H9 (cell line): ENCODE measurements at regions not wholly inside any gene's neighbourhood (a gene's known extent, or its start where the extent isn't known, plus 50 kb on each side); places are given as distances from the start of the nearest gene placed in this dataset.

Source experiments
- DNase-seq: peaks from one replicate; pipeline ENCODE4 v3.0.0-alpha.2; 2017
- H2AFZ ChIP-seq: one replicate; pipeline ENCODE4 v1.6.1; 2013; ENCODE audit warnings: mild to moderate bottlenecking, low read length, control low read depth, moderate library complexity
- H2AK5ac ChIP-seq: 2 replicates; pipeline ENCODE4 v1.6.1; 2013; ENCODE audit warnings: low read length, control low read depth, mixed read lengths; ENCODE audit not compliant: insufficient read length
- H2BK120ac ChIP-seq: one replicate; pipeline ENCODE4 v1.6.1; 2013; ENCODE audit warnings: low read depth, mild to moderate bottlenecking, low read length, control low read depth, inconsistent platforms; ENCODE audit not compliant: poor library complexity, severe bottlenecking
- H2BK12ac ChIP-seq: 2 replicates; pipeline ENCODE4 v1.6.1; 2013; ENCODE audit warnings: low read length, control low read depth, mixed read lengths, low read depth; ENCODE audit not compliant: insufficient read length
- H2BK15ac ChIP-seq: 2 replicates; pipeline ENCODE4 v1.6.1; 2013; ENCODE audit warnings: low read depth, low read length, control low read depth
- H2BK20ac ChIP-seq: one replicate; pipeline ENCODE4 v1.6.1; 2013; ENCODE audit warnings: low read depth, mild to moderate bottlenecking, low read length, control low read depth, inconsistent platforms; ENCODE audit not compliant: poor library complexity, severe bottlenecking
- H2BK5ac ChIP-seq: 2 replicates; pipeline ENCODE4 v1.6.1; 2013; ENCODE audit warnings: low read length, control low read depth, mixed read lengths; ENCODE audit not compliant: insufficient read length
- H3K14ac ChIP-seq: 2 replicates; pipeline ENCODE4 v1.6.1; 2013; ENCODE audit warnings: low read length, control low read depth; ENCODE audit not compliant: insufficient read depth
- H3K18ac ChIP-seq: 2 replicates; pipeline ENCODE4 v1.6.1; 2013; ENCODE audit warnings: low read depth, mild to moderate bottlenecking, mixed read lengths, low read length, control low read depth; ENCODE audit not compliant: insufficient read length
- H3K23ac ChIP-seq: 2 replicates; pipeline ENCODE4 v1.6.1; 2013; ENCODE audit warnings: low read length, control low read depth, mixed read lengths, low read depth; ENCODE audit not compliant: insufficient read length
- H3K23me2 ChIP-seq: 2 replicates; pipeline ENCODE4 v1.6.1; 2013; ENCODE audit warnings: low read depth, mild to moderate bottlenecking, mixed read lengths, low read length, control low read depth; ENCODE audit not compliant: insufficient read length, poor library complexity, severe bottlenecking
- H3K27ac ChIP-seq: 2 replicates; pipeline ENCODE4 v1.5.1; 2013; ENCODE audit warnings: low read length, control low read depth, mixed read lengths, low read depth; ENCODE audit not compliant: insufficient read length
- H3K27me3 ChIP-seq: 2 replicates; pipeline ENCODE4 v1.6.1; 2013; ENCODE audit warnings: low read length, control low read depth, inconsistent platforms; ENCODE audit not compliant: insufficient read depth
- H3K4ac ChIP-seq: 2 replicates; pipeline ENCODE4 v1.6.1; 2013; ENCODE audit warnings: low read depth, mild to moderate bottlenecking, control low read depth, inconsistent platforms, low read length, moderate library complexity
- H3K4me1 ChIP-seq: 2 replicates; pipeline ENCODE4 v1.6.1; 2013; ENCODE audit warnings: low read length, control low read depth, inconsistent platforms; ENCODE audit not compliant: insufficient read depth
- H3K4me2 ChIP-seq: 2 replicates; pipeline ENCODE4 v1.6.1; 2013; ENCODE audit warnings: low read length, control low read depth, mixed read lengths; ENCODE audit not compliant: insufficient read length, insufficient read depth
- H3K56ac ChIP-seq: 2 replicates; pipeline ENCODE4 v1.6.1; 2013; ENCODE audit warnings: low read depth, mild to moderate bottlenecking, mixed read lengths, low read length, control low read depth; ENCODE audit not compliant: insufficient read length
- H3K79me1 ChIP-seq: 2 replicates; pipeline ENCODE4 v1.6.1; 2013; ENCODE audit warnings: low read depth, mild to moderate bottlenecking, moderate library complexity, low read length, control low read depth, inconsistent platforms; ENCODE audit not compliant: insufficient read depth, poor library complexity, severe bottlenecking
- H3K79me2 ChIP-seq: 2 replicates; pipeline ENCODE4 v1.6.1; 2013; ENCODE audit warnings: low read length, control low read depth, inconsistent platforms; ENCODE audit not compliant: insufficient read depth
- H3K9ac ChIP-seq: 2 replicates; pipeline ENCODE4 v1.6.1; 2013; ENCODE audit warnings: low read length, control low read depth, mixed read lengths; ENCODE audit not compliant: insufficient read length; ENCODE audit errors: extremely low read depth
- H3K9me3 ChIP-seq: one replicate; pipeline ENCODE4 v1.6.1; 2013; ENCODE audit warnings: low read depth, low read length, inconsistent platforms; ENCODE audit not compliant: control insufficient read depth
- H3T11ph ChIP-seq: one replicate; pipeline ENCODE4 v1.6.1; 2013; ENCODE audit warnings: mild to moderate bottlenecking, low read length, control low read depth, inconsistent platforms
- H4K20me1 ChIP-seq: one replicate; pipeline ENCODE4 v1.6.1; 2013; ENCODE audit not compliant: control insufficient read depth, insufficient read length, insufficient read depth
- H4K5ac ChIP-seq: 2 replicates; pipeline ENCODE4 v1.6.1; 2013; ENCODE audit warnings: low read depth, mild to moderate bottlenecking, mixed read lengths, low read length, control low read depth; ENCODE audit not compliant: insufficient read length
- H4K8ac ChIP-seq: replicated peaks from 2 replicates; pipeline ENCODE4 v1.6.1; 2013; ENCODE audit warnings: low read length, control low read depth, mixed read lengths, low read depth; ENCODE audit not compliant: insufficient read length
- H4K91ac ChIP-seq: 2 replicates; pipeline ENCODE4 v1.6.1; 2013; ENCODE audit warnings: low read depth, mild to moderate bottlenecking, moderate library complexity, mixed read lengths, low read length, control low read depth; ENCODE audit not compliant: insufficient read length
- H3K27ac Mint-ChIP-seq, 3 experiments: 2 replicates in 2 of 3; 3 replicates in 1 of 3; pipeline ENCODE4 v1.8.0; 2020 to 2021; ENCODE audit warnings: mixed read lengths in 3 of 3, mild to moderate bottlenecking in 1 of 3, moderate library complexity in 1 of 3
- H3K27me3 Mint-ChIP-seq: 2 replicates; pipeline ENCODE4 v1.8.0; 2021; ENCODE audit warnings: low read depth, mild to moderate bottlenecking, moderate library complexity, mixed read lengths
- H3K36me3 Mint-ChIP-seq, 3 experiments: 2 replicates in 2 of 3; 3 replicates in 1 of 3; pipeline ENCODE4 v1.8.0; 2020 to 2021; ENCODE audit warnings: low read depth in 3 of 3, mixed read lengths in 3 of 3; ENCODE audit not compliant: insufficient read depth in 1 of 3
- H3K4me1 Mint-ChIP-seq, 2 experiments: 2 replicates each; pipeline ENCODE4 v1.8.0; 2020; ENCODE audit warnings: mixed read lengths in 2 of 2
- H3K4me3 Mint-ChIP-seq, 2 experiments: 2 replicates in 1 of 2; 3 replicates in 1 of 2; pipeline ENCODE4 v1.8.0; 2020 to 2021; ENCODE audit warnings: mild to moderate bottlenecking in 2 of 2, mixed read lengths in 2 of 2, moderate library complexity in 1 of 2
- H3K9me3 Mint-ChIP-seq, 2 experiments: 2 replicates in 1 of 2; 3 replicates in 1 of 2; pipeline ENCODE4 v1.8.0; 2020; ENCODE audit warnings: mild to moderate bottlenecking in 2 of 2, mixed read lengths in 2 of 2, moderate library complexity in 1 of 2
- CTCF ChIP-seq: fragments of 200-600 bp; sonication (generic); conservative IDR thresholded peaks from 3 replicates; pipeline ENCODE4 v1.8.0; 2021; ENCODE audit warnings: antibody characterized with exemption, mild to moderate bottlenecking
- WGBS: extraction: QIAGEN DNeasy Blood & Tissue Kit; methylation state at CpG from one replicate; pipeline ENCODE4 v1.1.7; 2013; ENCODE audit warnings: missing lambda C conversion rate, low lambda C conversion rate, mixed read lengths; ENCODE audit not compliant: insufficient read length; ENCODE audit errors: extremely low coverage; 5-methylcytosine and 5-hydroxymethylcytosine counted together

GRCh38 chr4:17033768-17034181 is 135.3 kb upstream of the LDB2 start:
- Histone ChIP-seq H2BK15ac (no peak overlapping the region), H3K79me1 (no peaks in the 10 kb centered on the region), H3T11ph (no peak overlapping the region), H3K18ac (no peak overlapping the region), H3K9me3 (no peaks in the 10 kb centered on the region), H4K91ac (no peak overlapping the region), H4K20me1 (no peaks in the 10 kb centered on the region), H2BK120ac (no peak overlapping the region), H3K4me2 (no peak overlapping the region), H2AFZ (no peak overlapping the region), H3K23ac (no peak overlapping the region), H3K14ac (no peak overlapping the region), H2BK12ac (no peak overlapping the region), H2BK5ac (no peak overlapping the region), H3K9ac (no peak overlapping the region), H4K8ac (no peak overlapping the region), H2BK20ac (no peak overlapping the region), H3K4me1 (peaks cover 10% of the 10 kb centered on the region), H4K5ac (no peak overlapping the region), H3K4ac (no peak overlapping the region), H3K23me2 (no peaks in the 10 kb centered on the region), H3K79me2 (no peaks in the 10 kb centered on the region), H2AK5ac (no peak overlapping the region), H3K27ac (no peak overlapping the region), H3K56ac (no peak overlapping the region), H3K27me3 (no peaks in the 10 kb centered on the region)
- no peak overlapping the region; a peak in 1 of 7 replicates for H3K27ac Mint-ChIP-seq
- DNase-seq, result no peak
- peaks cover 2 to 5% of the 10 kb centered on the region in 2 experiments; a peak in 2 of 5 replicates for H3K9me3 Mint-ChIP-seq
- peaks cover 35 to 47% of the 10 kb centered on the region in 2 experiments for H3K4me1 Mint-ChIP-seq
- no peak overlapping the region for H3K4me3 Mint-ChIP-seq
- peaks cover 0 to 4% (median 0%) of the 10 kb centered on the region in 3 experiments; a peak in 4 of 7 replicates for H3K36me3 Mint-ChIP-seq
- peaks cover 8% of the 10 kb centered on the region for H3K27me3 Mint-ChIP-seq
- TF ChIP-seq CTCF, result no peak
- no CpG with 5 or more reads among the region's 5 CpGs for WGBS
